ENCODE measurements at regions not wholly inside any gene's neighbourhood (a gene's known extent, or its start where the extent isn't known, plus 50 kb on each side); places are given as distances from the start of the nearest gene placed in this dataset.

- no peak for TF ChIP-seq CDX4 (CRISPR knock-in tag; IDR thresholded peaks at IDR 0.05; ENCODE audit: borderline replicate concordance)
- TF ChIP-seq ZNF512 (CRISPR knock-in tag; IDR thresholded peaks at IDR 0.05; ENCODE audit: borderline replicate concordance), result no peak
- no peak for TF ChIP-seq ATF2 (CRISPR knock-in tag; IDR thresholded peaks at IDR 0.05; ENCODE audit: borderline replicate concordance, low read depth)
- TF ChIP-seq ERG (CRISPR knock-in tag; IDR thresholded peaks at IDR 0.05), result no peak
- no peak for TF ChIP-seq ZBTB21 (CRISPR knock-in tag; IDR thresholded peaks at IDR 0.05; ENCODE audit: borderline replicate concordance)
- no peak for TF ChIP-seq CTCF (IDR thresholded peaks at IDR 0.05)
- no peak for TF ChIP-seq USF2 (CRISPR knock-in tag; IDR thresholded peaks at IDR 0.05)
Observed at GRCh38 chr10:6707352-6707751, 127.3 kb upstream of the PRKCQ start (continued).

GRCh38 chr10:6706725-6707124 lies 126.6 kb upstream of the PRKCQ start:
- ChIA-PET CTCF (interaction anchor here (0.8 kb wide), 1 partner anchor 9 kb away, joined by 3 read pairs; no protein-coding TSS in a partner anchor), POLR2A (no interaction called here)
- H3K27ac Mint-ChIP-seq, result no peak overlapping the region
- no peak for ATAC-seq
- no peaks in the 10 kb centered on the region; the same call in 1 of the 2 replicates for H3K27me3 Mint-ChIP-seq (ENCODE audit: low read depth)
- H3K4me1 Mint-ChIP-seq, result peaks cover 18% of the 10 kb centered on the region
- DNase-seq (ENCODE audit: low spot score), result no peak
- no peak overlapping the region for H3K4me3 Mint-ChIP-seq
- H3K36me3 Mint-ChIP-seq, result no peaks in the 10 kb centered on the region
- H3K9me3 Mint-ChIP-seq, result no peaks in the 10 kb centered on the region
- TF ChIP-seq AFF4 (CRISPR knock-in tag; IDR thresholded peaks at IDR 0.05; ENCODE audit: borderline replicate concordance) (no peak), ARID4B (CRISPR knock-in tag; IDR thresholded peaks at IDR 0.05; ENCODE audit: borderline replicate concordance) (no peak), ERG (CRISPR knock-in tag; IDR thresholded peaks at IDR 0.05) (no peak), NFYB (CRISPR knock-in tag; conservative IDR thresholded peaks at IDR 0.05; ENCODE audit: low read depth) (no peak), ZNF232 (CRISPR knock-in tag; IDR thresholded peaks at IDR 0.05) (no peak), FOXP1 (CRISPR knock-in tag; IDR thresholded peaks at IDR 0.05; ENCODE audit: borderline replicate concordance) (no peak), ELF4 (CRISPR knock-in tag; IDR thresholded peaks at IDR 0.05; ENCODE audit: low read depth) (no peak), ZBTB21 (CRISPR knock-in tag; IDR thresholded peaks at IDR 0.05; ENCODE audit: borderline replicate concordance) (no peak), ZNF425 (CRISPR knock-in tag; conservative IDR thresholded peaks at IDR 0.05) (no peak)
